Mammary epithelial cell (primary cell): ENCODE measurements at regions not wholly inside any gene's neighbourhood (a gene's known extent, or its start where the extent isn't known, plus 50 kb on each side); places are given as distances from the start of the nearest gene placed in this dataset.

Source experiments
- EZH2 ChIP-seq: IDR thresholded peaks from 2 replicates; pipeline ENCODE4 v1.6.1; 2012; ENCODE audit warnings: low read length, inconsistent platforms, borderline replicate concordance
- TF ChIP-seq, protein P1 (sequence below), 2 donors: IDR thresholded peaks in 1 of 2; conservative IDR thresholded peaks in 1 of 2; 2 replicates each; pipeline ENCODE4 v1.5.1; 2011 to 2012; ENCODE audit warnings: inconsistent platforms in 2 of 2, low read length in 2 of 2, mild to moderate bottlenecking in 2 of 2, control low read depth in 1 of 2, low read depth in 1 of 2; ENCODE audit not compliant: insufficient read depth in 1 of 2; ENCODE audit errors: extremely low read depth in 1 of 2

DNA sequence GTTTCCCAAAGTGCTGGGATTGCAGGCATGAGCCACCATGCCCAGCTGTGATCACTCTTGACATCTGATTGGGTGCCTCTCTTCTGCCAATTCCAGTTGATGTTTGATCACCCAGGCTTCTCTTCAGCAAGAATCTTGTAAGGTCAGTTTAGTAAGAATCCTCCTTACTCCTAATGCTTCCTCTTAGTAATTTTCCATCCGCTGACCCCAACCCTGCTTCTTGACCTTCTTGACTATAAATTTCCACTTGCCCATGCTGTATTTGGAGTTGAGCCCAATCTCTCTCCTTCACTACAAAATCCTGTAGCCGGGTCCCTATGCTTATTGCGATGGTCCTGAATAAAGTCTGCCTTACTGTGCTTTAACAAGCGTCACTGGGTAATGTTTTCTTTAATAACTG is 75.4 kb downstream of the DDIT4L start:
- TF ChIP-seq, protein P1, sequence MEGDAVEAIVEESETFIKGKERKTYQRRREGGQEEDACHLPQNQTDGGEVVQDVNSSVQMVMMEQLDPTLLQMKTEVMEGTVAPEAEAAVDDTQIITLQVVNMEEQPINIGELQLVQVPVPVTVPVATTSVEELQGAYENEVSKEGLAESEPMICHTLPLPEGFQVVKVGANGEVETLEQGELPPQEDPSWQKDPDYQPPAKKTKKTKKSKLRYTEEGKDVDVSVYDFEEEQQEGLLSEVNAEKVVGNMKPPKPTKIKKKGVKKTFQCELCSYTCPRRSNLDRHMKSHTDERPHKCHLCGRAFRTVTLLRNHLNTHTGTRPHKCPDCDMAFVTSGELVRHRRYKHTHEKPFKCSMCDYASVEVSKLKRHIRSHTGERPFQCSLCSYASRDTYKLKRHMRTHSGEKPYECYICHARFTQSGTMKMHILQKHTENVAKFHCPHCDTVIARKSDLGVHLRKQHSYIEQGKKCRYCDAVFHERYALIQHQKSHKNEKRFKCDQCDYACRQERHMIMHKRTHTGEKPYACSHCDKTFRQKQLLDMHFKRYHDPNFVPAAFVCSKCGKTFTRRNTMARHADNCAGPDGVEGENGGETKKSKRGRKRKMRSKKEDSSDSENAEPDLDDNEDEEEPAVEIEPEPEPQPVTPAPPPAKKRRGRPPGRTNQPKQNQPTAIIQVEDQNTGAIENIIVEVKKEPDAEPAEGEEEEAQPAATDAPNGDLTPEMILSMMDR (conservative IDR thresholded peaks at IDR 0.05 in 1 of 2, IDR thresholded peaks at IDR 0.05 in 1 of 2; ENCODE audit: extremely low read depth in 1 of 2, insufficient read depth in 1 of 2, low read depth in 1 of 2, low read length in 2 of 2): no peak
- TF ChIP-seq EZH2: no peak
